ENCODE measurements at regions not wholly inside any gene's neighbourhood (a gene's known extent, or its start where the extent isn't known, plus 50 kb on each side); places are given as distances from the start of the nearest gene placed in this dataset.

GRCh38 chr14:54225457-54226060, 171.2 kb upstream of the CDKN3 start:
- H2BK20ac ChIP-seq (ENCODE audit: low read depth, low read length): no peak overlapping the region
- H2BK5ac ChIP-seq (ENCODE audit: low read depth, low read length, poor library complexity, severe bottlenecking): no peak overlapping the region
- BruUV-seq (replicated peaks): no TSS peak
- no peak overlapping the region for H3K4ac ChIP-seq (ENCODE audit: low read depth, low read length)
- no peaks in the 10 kb centered on the region for H3K79me1 ChIP-seq (ENCODE audit: low read depth in 1 of 2, low read length in 2 of 2)
- no peaks in the 10 kb centered on the region for H3K9me3 ChIP-seq (ENCODE audit: control insufficient read depth, insufficient read depth, low read length)
- no CpG with 5 or more reads among the region's 7 CpGs for WGBS, 2 experiments (ENCODE audit: extremely low coverage in 2 of 2, insufficient read length in 1 of 2)
- H3K9me1 ChIP-seq (ENCODE audit: insufficient read depth, low read length): no peaks in the 10 kb centered on the region
- H2AK5ac ChIP-seq (ENCODE audit: low read depth, low read length): no peak overlapping the region
- no peak for ATAC-seq (ENCODE audit: low read depth)
- H2BK15ac ChIP-seq (ENCODE audit: low read depth, low read length): no peak overlapping the region
- DNase-seq: no peak
- H4K5ac ChIP-seq (ENCODE audit: low read depth, low read length): no peak overlapping the region
- H3K4me1 ChIP-seq (ENCODE audit: control insufficient read depth, insufficient read depth, low read length): no peaks in the 10 kb centered on the region
- H4K91ac ChIP-seq (ENCODE audit: insufficient read depth, low read depth, low read length): no peak overlapping the region
- H2AK9ac ChIP-seq (replicated peaks; ENCODE audit: low read depth, low read length, poor library complexity): no peak overlapping the region
- ChIA-PET CTCF (no interaction called here), POLR2A (ENCODE audit: unreplicated experiment) (no interaction called here)
- H3K4me2 ChIP-seq (ENCODE audit: low read depth, low read length): no peak overlapping the region
- no peak overlapping the region for H3K4me3 ChIP-seq (ENCODE audit: insufficient read depth, low read depth, low read length)
- H4K8ac ChIP-seq (ENCODE audit: low read depth in 2 of 2, low read length in 2 of 2): no peak overlapping the region
- H3K27me3 ChIP-seq (ENCODE audit: control insufficient read depth, insufficient read depth, low read length): peaks cover 22% of the 10 kb centered on the region
- dilution Hi-C loops (cut with HindIII; ENCODE audit: low sequenced_read_pairs, unreplicated experiment) (no loop called here), intact Hi-C loops (cut with micrococcal nuclease) (no loop called here), in situ Hi-C loops (cut with MboI; ENCODE audit: low sequenced_read_pairs) (no loop called here)
- no peak overlapping the region for H3K27ac ChIP-seq (ENCODE audit: insufficient read depth, low read length)
- no peak overlapping the region for H3K18ac ChIP-seq (ENCODE audit: low read depth, low read length)
- H3K14ac ChIP-seq (replicated peaks; ENCODE audit: low read depth, low read length): no peak overlapping the region
- no peak overlapping the region for H3K9ac ChIP-seq (ENCODE audit: low read depth, low read length)
- no peak for TF ChIP-seq CHD1 (IDR thresholded peaks at IDR 0.05; ENCODE audit: low read depth, low read length)
- TF ChIP-seq, protein P1, sequence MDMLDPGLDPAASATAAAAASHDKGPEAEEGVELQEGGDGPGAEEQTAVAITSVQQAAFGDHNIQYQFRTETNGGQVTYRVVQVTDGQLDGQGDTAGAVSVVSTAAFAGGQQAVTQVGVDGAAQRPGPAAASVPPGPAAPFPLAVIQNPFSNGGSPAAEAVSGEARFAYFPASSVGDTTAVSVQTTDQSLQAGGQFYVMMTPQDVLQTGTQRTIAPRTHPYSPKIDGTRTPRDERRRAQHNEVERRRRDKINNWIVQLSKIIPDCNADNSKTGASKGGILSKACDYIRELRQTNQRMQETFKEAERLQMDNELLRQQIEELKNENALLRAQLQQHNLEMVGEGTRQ (IDR thresholded peaks at IDR 0.05; ENCODE audit: low read depth, low read length): no peak
- no peak for TF ChIP-seq RFX5 (IDR thresholded peaks at IDR 0.05; ENCODE audit: low read depth, low read length)
- TF ChIP-seq RAD21 (IDR thresholded peaks at IDR 0.05; ENCODE audit: low read length): no peak
- no peak for TF ChIP-seq FOS (IDR thresholded peaks at IDR 0.05; ENCODE audit: low read depth, low read length)
- no peak for TF ChIP-seq MAFK (IDR thresholded peaks at IDR 0.05; ENCODE audit: low read depth, low read length)
- no peak for TF ChIP-seq MXI1 (IDR thresholded peaks at IDR 0.05; ENCODE audit: borderline replicate concordance, low read depth, low read length)
- TF ChIP-seq SMC3 (IDR thresholded peaks at IDR 0.05; ENCODE audit: low read depth, low read length): no peak
- no peak for TF ChIP-seq ELK1 (IDR thresholded peaks at IDR 0.05; ENCODE audit: borderline replicate concordance, low read depth, low read length)
- no peak for TF ChIP-seq RCOR1 (IDR thresholded peaks at IDR 0.05; ENCODE audit: insufficient replicate concordance, low read length)
- TF ChIP-seq POLR2A (IDR thresholded peaks at IDR 0.05; ENCODE audit: low read depth, low read length): no peak
- H3K56ac ChIP-seq (ENCODE audit: extremely low read depth, insufficient read depth, low read length): no peak overlapping the region
- no peak overlapping the region for H2AFZ ChIP-seq (replicated peaks; ENCODE audit: low read length, poor library complexity)
- no peaks in the 10 kb centered on the region for H4K20me1 ChIP-seq (ENCODE audit: insufficient read depth, low read length)
- no peak overlapping the region for H2BK120ac ChIP-seq (ENCODE audit: low read depth, low read length)
- no peaks in the 10 kb centered on the region for H3K36me3 ChIP-seq (ENCODE audit: control insufficient read depth, insufficient read depth, low read length)
- no peak overlapping the region for H3K23ac ChIP-seq (ENCODE audit: low read depth, low read length)
